Spleen (tissue), 7 donors: ENCODE measurements at regions not wholly inside any gene's neighbourhood (a gene's known extent, or its start where the extent isn't known, plus 50 kb on each side); places are given as distances from the start of the nearest gene placed in this dataset.

ENCODE experiments used
- CTCF ChIP-seq, 11 experiments: fragments of 200-600 bp in 7 of 11; fragments of 450-650 bp in 4 of 11; sonication (generic) in 4 of 11; IDR thresholded peaks in 8 of 11; conservative IDR thresholded peaks in 3 of 11; 1 replicate in 7 of 11; 2 replicates in 4 of 11; pipeline versions ENCODE4 v1.4.0 to v1.8.0; 2016 to 2021; ENCODE audit warnings: antibody characterized with exemption in 11 of 11, inconsistent platforms in 4 of 11, mild to moderate bottlenecking in 1 of 11
- POLR2A ChIP-seq, 3 donors: fragments of 450-650 bp; IDR thresholded peaks; one replicate each; pipeline ENCODE4 v1.5.1; 2017; ENCODE audit warnings: antibody characterized with exemption in 3 of 3, mild to moderate bottlenecking in 1 of 3
- POLR2AphosphoS5 ChIP-seq, 3 donors: sonication (generic); formaldehyde crosslinking; IDR thresholded peaks; one replicate each; pipeline ENCODE4 v1.5.1; 2017; ENCODE audit warnings: antibody characterized with exemption in 3 of 3
- donor health status: DM: no; HTN: no; CAD: no; lungs with moderate emphysema.
- donor health status: DM: no; HTN: no; CAD: no.
- donor health status: DM: no; HTN: no; CAD: no.

GRCh38 chr1:199184180-199184579 lies 545.3 kb downstream of the PTPRC start:
- TF ChIP-seq CTCF (IDR thresholded peaks at IDR 0.05 in 8 of 11, conservative IDR thresholded peaks at IDR 0.05 in 3 of 11) (no peak), POLR2A (IDR thresholded peaks at IDR 0.05) (no peak), POLR2AphosphoS5 (IDR thresholded peaks at IDR 0.05) (no peak)
